ENCODE measurements at regions not wholly inside any gene's neighbourhood (a gene's known extent, or its start where the extent isn't known, plus 50 kb on each side); places are given as distances from the start of the nearest gene placed in this dataset.

GRCh38 chr12:97082029-97082428, 175.0 kb downstream of the NEDD1 start:
- POLR2A ChIA-PET: no interaction called here
- intact Hi-C loops (cut with micrococcal nuclease; ENCODE audit: unreplicated experiment): no loop called here
- DNase-seq (ENCODE audit: low read depth, low spot score): no peak
- in situ Hi-C loops (cut with HindIII; ENCODE audit: low pct_unique_long_range_greater_than_20kb, low sequenced_read_pairs): no loop called here
- ATAC-seq: no peak
- Histone ChIP-seq H3K9me3 (ENCODE audit: control insufficient read depth, insufficient read depth, low read depth, low read length) (no peaks in the 10 kb centered on the region), H3K27me3 (ENCODE audit: control insufficient read depth, insufficient read depth, low read length) (no peaks in the 10 kb centered on the region), H3K4me1 (ENCODE audit: control insufficient read depth, insufficient read depth, low read length) (no peaks in the 10 kb centered on the region), H3K4me3 (ENCODE audit: low read depth in 2 of 2, low read length in 2 of 2) (no peak overlapping the region), H3K36me3 (ENCODE audit: control insufficient read depth, insufficient read depth, low read length) (no peaks in the 10 kb centered on the region), H3K27ac (ENCODE audit: low read length) (no peak overlapping the region)
- CTCF ChIA-PET: no interaction called here
- BruUV-seq (replicated peaks): no TSS peak
- TF ChIP-seq TCF7L2 (IDR thresholded peaks at IDR 0.05; ENCODE audit: low read depth, low read length) (no peak), POLR2AphosphoS5 (IDR thresholded peaks at IDR 0.05; ENCODE audit: low read depth, low read length) (no peak), REST (IDR thresholded peaks at IDR 0.05; ENCODE audit: insufficient read depth in 1 of 2, low read depth in 2 of 2, low read length in 1 of 2) (no peak), SIN3A (IDR thresholded peaks at IDR 0.05; ENCODE audit: borderline replicate concordance, insufficient read depth, low read depth, low read length) (no peak), CTCF (IDR thresholded peaks at IDR 0.05) (no peak)

GRCh38 chr12:97093187-97093683, 186.2 kb downstream of the NEDD1 start:
- Histone ChIP-seq H3K36me3 (ENCODE audit: control insufficient read depth, insufficient read depth, low read length) (no peaks in the 10 kb centered on the region), H3K4me1 (ENCODE audit: control insufficient read depth, insufficient read depth, low read length) (no peaks in the 10 kb centered on the region), H3K27me3 (ENCODE audit: control insufficient read depth, insufficient read depth, low read length) (no peaks in the 10 kb centered on the region), H3K9me3 (ENCODE audit: control insufficient read depth, insufficient read depth, low read depth, low read length) (no peaks in the 10 kb centered on the region), H3K4me3 (ENCODE audit: low read depth in 2 of 2, low read length in 2 of 2) (no peak overlapping the region), H3K27ac (ENCODE audit: low read length) (no peak overlapping the region)
- ChIA-PET POLR2A (no interaction called here), CTCF (no interaction called here)
- in situ Hi-C loops (cut with HindIII; ENCODE audit: low pct_unique_long_range_greater_than_20kb, low sequenced_read_pairs): no loop called here
- no peak for TF ChIP-seq REST (IDR thresholded peaks at IDR 0.05; ENCODE audit: insufficient read depth in 1 of 2, low read depth in 2 of 2, low read length in 1 of 2)
- TF ChIP-seq CTCF (IDR thresholded peaks at IDR 0.05): no peak
- no peak for TF ChIP-seq POLR2AphosphoS5 (IDR thresholded peaks at IDR 0.05; ENCODE audit: low read depth, low read length)
- TF ChIP-seq SIN3A (IDR thresholded peaks at IDR 0.05; ENCODE audit: borderline replicate concordance, insufficient read depth, low read depth, low read length): no peak
- TF ChIP-seq TCF7L2 (IDR thresholded peaks at IDR 0.05; ENCODE audit: low read depth, low read length): no peak
- DNase-seq (ENCODE audit: low read depth, low spot score): no peak
- ATAC-seq: no peak
- intact Hi-C loops (cut with micrococcal nuclease; ENCODE audit: unreplicated experiment): no loop called here
- no TSS peak for BruUV-seq (replicated peaks)

All from Panc1 (cell line).